RWPE1 (cell line): ENCODE measurements at regions not wholly inside any gene's neighbourhood (a gene's known extent, or its start where the extent isn't known, plus 50 kb on each side); places are given as distances from the start of the nearest gene placed in this dataset.

Experiments used
- CTCF ChIA-PET: fragments of 350-600 bp; sonication (Branson Sonifier 250); formaldehyde crosslinking; extraction: SDS; loops from one replicate; lab custom pipeline; 2021; lab: Yijun Ruan, JAX
- POLR2A ChIA-PET: fragments of 400-600 bp; formaldehyde crosslinking; extraction: SDS; loops from one replicate; lab custom pipeline; 2020; ENCODE audit warnings: antibody characterized with exemption; ENCODE audit not compliant: low non-redundant PET; lab: Yijun Ruan, JAX
- DNase-seq: peaks from one replicate; pipeline ENCODE4 v3.0.0; 2012; ENCODE audit warnings: low spot score
- H3K27ac ChIP-seq: fragments of 450-650 bp; 2 replicates; pipeline ENCODE4 v1.5.1; 2017
- TF ChIP-seq, protein P1 (sequence below): fragments of 450-650 bp; conservative IDR thresholded peaks from 2 replicates; pipeline ENCODE4 v1.5.1; 2017; ENCODE audit warnings: low read depth, mild to moderate bottlenecking

DNA sequence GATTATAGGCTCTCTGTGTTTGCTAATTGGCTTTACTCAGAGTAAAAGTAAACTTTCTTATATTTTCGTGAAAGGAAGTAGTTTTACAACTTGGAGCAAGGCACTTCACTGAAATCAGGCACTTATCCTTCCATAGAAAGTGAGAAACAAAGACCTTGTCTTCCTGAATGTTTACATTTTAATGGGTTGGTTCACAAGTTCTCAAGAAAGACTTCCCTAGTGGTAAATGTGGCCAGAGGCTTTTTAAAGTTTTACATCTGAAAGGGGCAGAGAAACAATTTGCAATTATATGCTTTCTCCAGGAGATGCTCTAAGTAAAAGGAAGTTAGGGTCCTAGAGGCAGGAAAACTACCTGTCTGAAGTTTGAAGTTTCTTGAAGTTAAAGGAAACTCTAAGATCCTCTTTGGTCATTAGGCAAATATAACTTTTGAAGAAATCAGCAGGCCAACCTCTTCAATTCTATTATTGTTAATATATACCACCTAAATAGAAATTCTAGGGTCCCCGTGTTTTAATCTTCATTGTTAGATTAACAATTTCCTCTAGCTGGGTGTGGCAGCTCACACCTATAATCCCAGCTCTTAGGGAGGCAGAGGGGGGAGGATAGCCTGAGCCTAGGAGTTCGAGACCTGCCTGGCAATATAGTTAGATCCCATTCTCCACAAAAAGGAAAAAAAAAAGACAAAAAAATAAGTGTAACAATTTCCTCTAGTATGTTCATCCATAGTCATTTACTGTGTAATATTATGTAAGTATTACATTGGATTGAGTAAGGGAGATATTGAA is 644.9 kb upstream of the FOXG1 start:
- no peak for DNase-seq
- no peak overlapping the region for H3K27ac ChIP-seq
- CTCF ChIA-PET, result no interaction called here
- POLR2A ChIA-PET, result no interaction called here
- TF ChIP-seq, protein P1, sequence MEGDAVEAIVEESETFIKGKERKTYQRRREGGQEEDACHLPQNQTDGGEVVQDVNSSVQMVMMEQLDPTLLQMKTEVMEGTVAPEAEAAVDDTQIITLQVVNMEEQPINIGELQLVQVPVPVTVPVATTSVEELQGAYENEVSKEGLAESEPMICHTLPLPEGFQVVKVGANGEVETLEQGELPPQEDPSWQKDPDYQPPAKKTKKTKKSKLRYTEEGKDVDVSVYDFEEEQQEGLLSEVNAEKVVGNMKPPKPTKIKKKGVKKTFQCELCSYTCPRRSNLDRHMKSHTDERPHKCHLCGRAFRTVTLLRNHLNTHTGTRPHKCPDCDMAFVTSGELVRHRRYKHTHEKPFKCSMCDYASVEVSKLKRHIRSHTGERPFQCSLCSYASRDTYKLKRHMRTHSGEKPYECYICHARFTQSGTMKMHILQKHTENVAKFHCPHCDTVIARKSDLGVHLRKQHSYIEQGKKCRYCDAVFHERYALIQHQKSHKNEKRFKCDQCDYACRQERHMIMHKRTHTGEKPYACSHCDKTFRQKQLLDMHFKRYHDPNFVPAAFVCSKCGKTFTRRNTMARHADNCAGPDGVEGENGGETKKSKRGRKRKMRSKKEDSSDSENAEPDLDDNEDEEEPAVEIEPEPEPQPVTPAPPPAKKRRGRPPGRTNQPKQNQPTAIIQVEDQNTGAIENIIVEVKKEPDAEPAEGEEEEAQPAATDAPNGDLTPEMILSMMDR, result no peak

DNA sequence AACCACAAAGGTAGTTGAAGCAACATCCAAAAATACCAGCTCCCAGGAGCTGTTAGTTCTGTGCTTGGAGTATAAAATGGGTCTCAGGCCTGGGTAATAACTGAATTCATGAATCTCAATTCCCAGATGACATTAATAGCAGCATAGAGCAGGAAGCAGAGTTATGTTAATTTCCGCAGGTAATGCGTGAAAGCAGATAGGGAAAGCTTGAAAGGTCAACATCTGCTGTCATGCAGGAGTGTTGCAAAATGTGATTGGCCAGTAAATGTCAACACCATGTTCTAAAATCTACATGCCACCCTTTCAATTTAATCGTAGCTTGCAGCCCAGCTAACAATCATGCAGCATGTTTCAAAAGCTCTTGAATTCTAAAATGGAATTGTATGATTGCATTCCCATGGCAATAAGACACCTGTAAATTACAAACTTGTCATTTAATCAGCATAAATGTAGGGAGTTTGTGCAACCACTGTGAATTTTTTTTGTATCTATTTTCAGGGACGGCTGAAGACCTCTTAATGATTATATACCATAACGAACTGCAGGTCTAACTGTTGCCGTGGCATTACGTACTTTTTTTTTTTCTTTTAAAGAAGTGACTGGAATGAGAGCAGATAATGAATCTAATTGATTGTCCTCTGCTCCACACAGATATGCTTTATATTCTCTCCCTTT is 635.8 kb upstream of the FOXG1 start:
- TF ChIP-seq, protein P1, result no peak
- DNase-seq, result no peak
- no peak overlapping the region for H3K27ac ChIP-seq
- CTCF ChIA-PET, result no interaction called here
- POLR2A ChIA-PET, result no interaction called here

DNA sequence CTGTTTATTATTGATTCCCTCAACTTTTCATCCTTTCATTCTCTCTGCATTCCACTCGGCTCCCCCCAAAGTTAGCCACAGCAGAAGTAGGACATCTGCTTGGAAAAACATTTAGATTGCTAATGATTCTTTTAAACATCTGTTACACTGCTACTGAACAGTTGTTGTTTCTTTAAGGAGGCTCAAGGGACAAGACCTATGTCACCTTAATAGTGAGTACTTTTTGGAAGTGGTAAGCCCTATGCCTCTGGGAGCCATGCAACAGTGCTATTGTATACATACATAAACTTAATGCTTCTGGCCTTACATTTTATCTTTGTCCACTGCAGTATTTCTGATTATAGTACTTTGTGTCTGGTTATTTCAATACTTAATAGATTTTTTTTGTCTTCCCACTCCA is 628.2 kb upstream of the FOXG1 start:
- no peak for DNase-seq
- H3K27ac ChIP-seq, result no peak overlapping the region
- ChIA-PET CTCF (no interaction called here), POLR2A (no interaction called here)
- TF ChIP-seq, protein P1, result no peak

DNA sequence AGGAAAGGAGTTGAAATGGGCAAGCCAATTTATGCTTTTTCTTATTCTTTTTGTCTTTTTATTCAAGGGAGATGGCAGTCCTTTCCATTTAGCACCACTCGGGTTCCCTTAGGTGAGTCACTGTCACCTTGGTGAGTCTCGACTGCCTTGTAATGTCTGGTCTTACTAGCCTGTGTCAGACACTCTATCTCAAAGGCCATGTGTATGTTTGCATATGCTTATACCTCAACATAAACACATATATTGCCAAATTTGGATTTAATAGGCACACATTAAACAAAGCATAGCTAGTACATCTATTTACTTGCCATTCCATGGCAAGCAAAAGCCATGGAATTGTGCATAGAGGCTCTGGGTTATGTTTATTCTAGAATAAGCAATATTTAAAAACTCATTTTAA is 624.9 kb upstream of the FOXG1 start:
- no peak for DNase-seq
- TF ChIP-seq, protein P1, result no peak
- POLR2A ChIA-PET, result no interaction called here
- CTCF ChIA-PET, result interaction anchor here (0.6 kb wide), 2 partner anchors 279 to 325 kb away, joined by 3 read pairs; no protein-coding TSS in a partner anchor
- no peak overlapping the region for H3K27ac ChIP-seq

DNA sequence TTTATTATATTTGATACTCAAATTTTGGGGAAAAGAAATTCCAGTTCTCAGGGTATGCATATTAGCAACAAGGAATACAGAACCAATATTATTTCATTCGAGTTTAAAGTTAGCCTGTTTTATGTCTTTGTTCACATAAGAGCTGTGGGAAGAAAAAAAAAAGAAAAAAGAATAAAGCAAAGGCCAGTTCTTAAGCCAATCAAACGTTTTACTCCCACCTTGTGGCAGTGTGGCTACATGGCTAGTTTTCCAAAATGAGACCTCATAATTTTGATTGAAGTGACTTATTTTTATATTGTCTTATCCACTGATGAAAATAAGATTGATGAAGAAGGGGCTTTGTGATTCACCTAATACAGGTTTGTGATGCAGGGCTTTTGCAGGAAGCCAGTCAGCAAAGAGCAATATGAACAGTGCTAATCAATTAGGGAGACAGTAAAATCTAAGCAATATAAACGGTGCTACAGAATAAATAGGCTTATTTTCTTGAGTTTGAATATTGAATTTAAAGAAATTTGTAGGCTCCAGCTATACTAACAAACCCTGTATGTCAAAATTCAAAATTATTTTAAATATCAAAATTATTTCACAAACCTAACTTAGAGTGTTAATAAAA is 624.1 kb upstream of the FOXG1 start:
- no peak overlapping the region for H3K27ac ChIP-seq
- POLR2A ChIA-PET, result no interaction called here
- DNase-seq, result peak; percentile 3
- CTCF ChIA-PET, result interaction anchor here (0.6 to 0.7 kb wide), 3 partner anchors 280 to 1129 kb away, joined by 3 read pairs; no protein-coding TSS in a partner anchor
- TF ChIP-seq, protein P1, result peak; percentile 33

DNA sequence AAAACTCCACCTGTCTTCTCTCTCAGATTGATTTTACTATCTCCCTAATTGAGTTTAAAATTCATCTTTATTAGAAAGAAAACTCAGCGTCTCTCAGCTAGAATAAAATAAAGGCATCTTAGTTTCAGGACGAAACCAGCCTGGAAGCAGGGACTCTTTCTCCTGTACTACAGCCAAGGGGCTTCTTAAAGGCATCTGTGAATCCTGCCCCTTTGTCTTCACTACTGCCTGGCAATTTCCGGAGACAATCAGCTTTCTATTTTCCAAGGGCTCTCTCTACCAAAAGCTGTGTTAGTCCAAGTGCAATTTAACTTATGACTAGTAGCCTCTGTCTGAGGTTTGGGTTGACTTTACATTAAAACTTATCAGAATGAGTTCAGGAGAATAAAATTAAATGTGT is 623.3 kb upstream of the FOXG1 start:
- CTCF ChIA-PET, result interaction anchor here (0.7 kb wide), 1 partner anchor 1129 kb away, joined by 3 read pairs; no protein-coding TSS in a partner anchor
- TF ChIP-seq, protein P1, result no peak
- DNase-seq, result no peak
- H3K27ac ChIP-seq, result no peak overlapping the region
- POLR2A ChIA-PET, result no interaction called here
